ENCODE measurements at regions not wholly inside any gene's neighbourhood (a gene's known extent, or its start where the extent isn't known, plus 50 kb on each side); places are given as distances from the start of the nearest gene placed in this dataset.

DNA sequence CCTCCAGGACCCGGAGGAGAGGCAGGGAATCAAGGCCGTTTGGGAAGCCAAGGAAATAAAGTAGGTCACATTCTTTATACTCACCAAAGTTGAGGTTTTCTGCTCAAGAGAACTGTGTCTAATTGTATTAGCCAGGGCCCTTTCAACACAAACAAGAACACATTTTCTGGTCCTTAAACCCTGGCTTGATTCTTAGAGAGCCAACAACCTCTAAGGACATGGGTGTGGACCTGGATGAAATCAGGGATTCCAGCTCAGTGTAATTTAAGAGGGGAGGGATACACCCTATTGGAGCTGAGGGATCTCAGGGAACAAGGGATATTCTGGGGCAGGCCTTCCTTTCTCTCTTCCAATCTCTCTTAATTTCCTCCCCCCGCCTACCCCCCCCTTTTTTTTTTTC, 104.8 kb downstream of the COL6A6 start:
- TF ChIP-seq CTCF (IDR thresholded peaks at IDR 0.05; ENCODE audit: extremely low read depth in 1 of 2, insufficient read depth in 1 of 2, low read depth in 1 of 2, low read length in 2 of 2) = no peak
- no peak for TF ChIP-seq POLR2A (IDR thresholded peaks at IDR 0.05; ENCODE audit: low read depth, low read length)
- TF ChIP-seq EZH2 (IDR thresholded peaks at IDR 0.05; ENCODE audit: borderline replicate concordance, low read depth, low read length, severe bottlenecking) = no peak
- TF ChIP-seq FOS (IDR thresholded peaks at IDR 0.05; ENCODE audit: borderline replicate concordance, insufficient read depth, low read length) = no peak
